Heart right ventricle (tissue), 16 donors: ENCODE measurements at regions not wholly inside any gene's neighbourhood (a gene's known extent, or its start where the extent isn't known, plus 50 kb on each side); places are given as distances from the start of the nearest gene placed in this dataset.

Source experiments
- ATAC-seq, 8 donors: fragments of 200-7000 bp; cut with Tn5 transposase; one replicate each; pipeline ENCODE4 v1.9.1; 2020; ENCODE audit warnings: mild to moderate bottlenecking in 8 of 8, moderate library complexity in 8 of 8, moderate number of reproducible peaks in 1 of 8
- DNase-seq, 2 donors: peaks; one replicate each; pipeline ENCODE4 v3.0.0-alpha.2; 2020
- H3K27ac ChIP-seq, 10 donors: fragments of 200-600 bp; sonication (generic) in 2 of 10; one replicate each; pipeline versions ENCODE4 v1.5.0 to v1.8.0; 2020 to 2022; ENCODE audit warnings: mild to moderate bottlenecking in 3 of 10
- H3K27me3 ChIP-seq, 7 donors: fragments of 200-600 bp; one replicate each; pipeline ENCODE4 v1.8.0; 2021 to 2022; ENCODE audit warnings: mild to moderate bottlenecking in 2 of 7
- H3K36me3 ChIP-seq, 9 donors: fragments of 200-600 bp; sonication (generic) in 1 of 9; one replicate each; pipeline versions ENCODE4 v1.5.0 to v1.8.0; 2020 to 2022; ENCODE audit warnings: mild to moderate bottlenecking in 2 of 9
- H3K4me1 ChIP-seq, 9 donors: fragments of 200-600 bp; sonication (generic) in 1 of 9; one replicate each; pipeline versions ENCODE4 v1.5.0 to v1.8.0; 2020 to 2022; ENCODE audit warnings: mild to moderate bottlenecking in 4 of 9
- H3K4me3 ChIP-seq, 10 donors: fragments of 200-600 bp; sonication (generic) in 2 of 10; one replicate each; pipeline versions ENCODE4 v1.5.0 to v1.8.0; 2020 to 2022; ENCODE audit warnings: mild to moderate bottlenecking in 7 of 10, moderate library complexity in 2 of 10
- H3K9me3 ChIP-seq, 11 donors: fragments of 200-600 bp in 10 of 11; sonication (generic) in 2 of 11; one replicate each; pipeline versions ENCODE4 v1.5.0 to v1.8.0; 2013 to 2022; ENCODE audit warnings: mild to moderate bottlenecking in 2 of 11, control low read depth in 1 of 11, moderate library complexity in 1 of 11
- WGBS, 2 donors: extraction: QIAGEN DNeasy Blood & Tissue Kit; methylation state at CpG; one replicate each; pipeline ENCODE4 v1.1.7; 2013; ENCODE audit warnings: inconsistent platforms in 1 of 2; 5-methylcytosine and 5-hydroxymethylcytosine counted together
- intact Hi-C, 10 donors: fragments of 100-400 bp; cut with DNase I; formaldehyde crosslinking; loops; one replicate each; pipeline versions ENCODE4 v1.11.1 to v1.14.2; 2022
- TF ChIP-seq, protein P1 (sequence below), 9 donors: fragments of 200-600 bp; sonication (generic) in 2 of 9; IDR thresholded peaks; one replicate each; pipeline versions ENCODE4 v1.5.0 to v1.8.0; 2021 to 2022; ENCODE audit warnings: antibody characterized with exemption in 9 of 9, mild to moderate bottlenecking in 5 of 9, moderate library complexity in 1 of 9
- donor health status: Arrhythmogenic right ventricular cardiomyopathy.
- donor health status: ischemic (EF 13 %, LVEDD 7.1; RV severe dilation, severe dysfunction).
- donor health status: healthy with polysubstance abuse.
- donor health status: DM: no; HTN: yes; CAD: no.
- donor health status: DM: no; HTN: no; CAD: no.
- donor health status: ischemic (EF 25% LVEDD 6.9; RV normal size, moderate dysfunction).
- donor health status: ischemic (EF 25% LVEDD 5.7; RV mildly dilated, moderate dysfunction).
- donor health status: healthy.
- donor health status: DM: yes; HTN: yes; CAD: no.
- donor health status: Ischemic cardiomyopathy.
- donor health status: ischemic (EF 35%, LVEDD 5.7; RV mildly dilated, moderate dysfunction).
- donor health status: nonischemic (EF 11% LVEDD 7.7; RV severe dilation, severe dysfunction).
- donor health status: DM: yes; HTN: yes; CAD: no.
- donor health status: PGD.
- donor health status: ischemic (EF 29% LVEDD 5.4; RV normal size, mild dysfunction).
- donor health status: nonischemic (EF 23%, LVEDD 6.1; RV moderate dilation, normal function).

GRCh38 chr13:56356690-56357089 lies 784.0 kb upstream of the PRR20A start:
- Histone ChIP-seq H3K4me3 (no peak overlapping the region), H3K36me3 (no peaks in the 10 kb centered on the region), H3K9me3 (peaks cover 0 to 7% (median 0%) of the 10 kb centered on the region in 11 donors), H3K27me3 (no peaks in the 10 kb centered on the region), H3K27ac (no peak overlapping the region), H3K4me1 (no peaks in the 10 kb centered on the region)
- WGBS, 2 donors, result 86 to 88% methylated on average over 1 of the region's 1 CpG
- intact Hi-C loops, result no loop called here
- DNase-seq (no peak), ATAC-seq (no peak)
- TF ChIP-seq, protein P1, sequence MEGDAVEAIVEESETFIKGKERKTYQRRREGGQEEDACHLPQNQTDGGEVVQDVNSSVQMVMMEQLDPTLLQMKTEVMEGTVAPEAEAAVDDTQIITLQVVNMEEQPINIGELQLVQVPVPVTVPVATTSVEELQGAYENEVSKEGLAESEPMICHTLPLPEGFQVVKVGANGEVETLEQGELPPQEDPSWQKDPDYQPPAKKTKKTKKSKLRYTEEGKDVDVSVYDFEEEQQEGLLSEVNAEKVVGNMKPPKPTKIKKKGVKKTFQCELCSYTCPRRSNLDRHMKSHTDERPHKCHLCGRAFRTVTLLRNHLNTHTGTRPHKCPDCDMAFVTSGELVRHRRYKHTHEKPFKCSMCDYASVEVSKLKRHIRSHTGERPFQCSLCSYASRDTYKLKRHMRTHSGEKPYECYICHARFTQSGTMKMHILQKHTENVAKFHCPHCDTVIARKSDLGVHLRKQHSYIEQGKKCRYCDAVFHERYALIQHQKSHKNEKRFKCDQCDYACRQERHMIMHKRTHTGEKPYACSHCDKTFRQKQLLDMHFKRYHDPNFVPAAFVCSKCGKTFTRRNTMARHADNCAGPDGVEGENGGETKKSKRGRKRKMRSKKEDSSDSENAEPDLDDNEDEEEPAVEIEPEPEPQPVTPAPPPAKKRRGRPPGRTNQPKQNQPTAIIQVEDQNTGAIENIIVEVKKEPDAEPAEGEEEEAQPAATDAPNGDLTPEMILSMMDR (IDR thresholded peaks at IDR 0.05), result no peak

DNA sequence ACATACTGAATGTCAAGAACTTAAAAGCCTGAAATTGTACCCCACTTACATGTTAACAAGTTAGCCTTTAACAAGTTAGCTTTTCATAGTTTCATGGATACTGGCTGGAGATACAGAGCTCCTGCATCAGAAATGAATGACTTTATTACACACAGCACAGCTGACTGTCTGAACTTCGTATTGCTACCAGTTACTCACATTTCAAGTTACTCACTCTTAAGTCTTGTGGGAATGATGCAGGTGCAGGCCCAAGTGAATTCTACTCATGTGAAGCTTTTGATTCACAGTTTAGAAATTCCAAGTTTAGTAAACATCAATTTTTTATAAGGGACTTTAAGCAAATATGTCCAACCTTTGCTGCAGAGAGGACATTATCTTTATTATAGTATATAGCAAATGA lies 762.2 kb upstream of the PRR20A start:
- ATAC-seq (no peak), DNase-seq (no peak)
- Histone ChIP-seq H3K9me3 (peaks cover 0 to 14% (median 0%) of the 10 kb centered on the region in 11 donors), H3K27me3 (no peaks in the 10 kb centered on the region), H3K27ac (no peak overlapping the region), H3K4me1 (no peaks in the 10 kb centered on the region), H3K4me3 (no peak overlapping the region), H3K36me3 (no peaks in the 10 kb centered on the region)
- WGBS, 2 donors, result 53 to 55% methylated on average over 1 of the region's 1 CpG
- intact Hi-C loops, result no loop called here
- TF ChIP-seq, protein P1 (IDR thresholded peaks at IDR 0.05), result no peak

GRCh38 chr13:56393549-56393948 lies 747.2 kb upstream of the PRR20A start:
- intact Hi-C loops, result no loop called here
- H3K36me3 ChIP-seq, result no peaks in the 10 kb centered on the region
- DNase-seq (no peak), ATAC-seq (no peak)
- no peaks in the 10 kb centered on the region for H3K4me1 ChIP-seq
- no peak overlapping the region for H3K27ac ChIP-seq
- H3K4me3 ChIP-seq, result no peak overlapping the region
- no peaks in the 10 kb centered on the region for H3K27me3 ChIP-seq
- peaks cover 0 to 30% (median 0%) of the 10 kb centered on the region in 11 donors for H3K9me3 ChIP-seq
- TF ChIP-seq, protein P1 (IDR thresholded peaks at IDR 0.05), result no peak
- 69 to 76% methylated on average over 1 of the region's 1 CpG for WGBS, 2 donors

DNA sequence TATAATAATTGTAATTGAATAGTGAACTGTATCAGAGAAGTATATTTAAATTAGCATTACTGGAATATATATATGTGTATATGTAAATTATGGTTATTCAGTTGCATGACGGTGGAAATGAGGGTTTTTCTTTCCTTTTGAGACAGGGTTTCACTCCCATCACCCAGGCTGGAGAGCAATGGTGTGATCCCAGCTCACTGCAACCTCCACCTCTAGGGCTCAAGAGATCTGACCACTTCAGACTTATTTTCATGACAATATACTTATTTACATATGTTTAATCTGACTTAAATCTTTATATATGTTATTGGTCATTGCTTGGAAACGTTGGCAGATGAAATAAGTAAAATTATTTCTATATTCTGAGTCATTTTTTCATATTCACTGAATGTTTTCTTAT lies 744.4 kb upstream of the PRR20A start:
- no peak for ATAC-seq
- no peaks in the 10 kb centered on the region for H3K4me1 ChIP-seq
- TF ChIP-seq, protein P1 (IDR thresholded peaks at IDR 0.05), result no peak
- no peaks in the 10 kb centered on the region for H3K27me3 ChIP-seq
- DNase-seq, result no peak
- H3K4me3 ChIP-seq, result no peak overlapping the region
- H3K36me3 ChIP-seq, result no peaks in the 10 kb centered on the region
- peaks cover 0 to 16% (median 0%) of the 10 kb centered on the region in 11 donors for H3K9me3 ChIP-seq
- intact Hi-C loops, result no loop called here
- 37 to 47% methylated on average over 2 of the region's 2 CpGs for WGBS, 2 donors
- H3K27ac ChIP-seq, result no peak overlapping the region
